ENCODE measurements at regions not wholly inside any gene's neighbourhood (a gene's known extent, or its start where the extent isn't known, plus 50 kb on each side); places are given as distances from the start of the nearest gene placed in this dataset.

- H3K4me3 Mint-ChIP-seq: no peak overlapping the region
- H3K9me3 ChIP-seq (ENCODE audit: control insufficient read depth in 1 of 2, insufficient read depth in 1 of 2, low read length in 2 of 2): peaks cover 0 to 3% of the 10 kb centered on the region in 2 experiments
- H3K4me3 ChIP-seq (ENCODE audit: low read length): no peak overlapping the region
- H3K36me3 ChIP-seq (ENCODE audit: insufficient read depth, low read length): no peaks in the 10 kb centered on the region
- ChIA-PET CTCF (no interaction called here), POLR2A (no interaction called here)
- H3K4me1 Mint-ChIP-seq (ENCODE audit: low read depth): peaks cover 5% of the 10 kb centered on the region
- ATAC-seq (ENCODE audit: poor library complexity) (no peak), DNase-seq (peak in 1 of 14 experiments; percentile 8)
- no peaks in the 10 kb centered on the region for H3K27me3 ChIP-seq (ENCODE audit: control insufficient read depth in 1 of 2, insufficient read depth in 2 of 2, low read length in 2 of 2)
- H3K36me3 Mint-ChIP-seq (ENCODE audit: low read depth): no peaks in the 10 kb centered on the region
- no peaks in the 10 kb centered on the region for H3K4me1 ChIP-seq (ENCODE audit: insufficient read depth, low read length)
- TF ChIP-seq CTCF (IDR thresholded peaks at IDR 0.05): no peak
- H3K9me3 Mint-ChIP-seq: no peaks in the 10 kb centered on the region
- no peak overlapping the region for H3K27ac Mint-ChIP-seq
- no peak overlapping the region for H3K27ac ChIP-seq (ENCODE audit: low read depth in 1 of 2, low read length in 2 of 2)
- H3K27me3 Mint-ChIP-seq: peaks cover 6% of the 10 kb centered on the region
- intact Hi-C loops (cut with DNase I, micrococcal nuclease): no loop called here
These were observed 627.3 kb downstream of the UTRN start for GRCh38 chr6:144912474-144912873.

GRCh38 chr6:144918073-144918472 lies 632.9 kb downstream of the UTRN start:
- TF ChIP-seq CTCF (IDR thresholded peaks at IDR 0.05): no peak
- Mint-ChIP-seq H3K4me1 (ENCODE audit: low read depth) (no peaks in the 10 kb centered on the region), H3K27ac (no peak overlapping the region), H3K36me3 (ENCODE audit: low read depth) (no peaks in the 10 kb centered on the region), H3K4me3 (no peak overlapping the region), H3K27me3 (peaks cover 12% of the 10 kb centered on the region), H3K9me3 (no peaks in the 10 kb centered on the region)
- H3K27me3 ChIP-seq (ENCODE audit: control insufficient read depth in 1 of 2, insufficient read depth in 2 of 2, low read length in 2 of 2): no peaks in the 10 kb centered on the region
- peaks cover 0 to 3% of the 10 kb centered on the region in 2 experiments for H3K9me3 ChIP-seq (ENCODE audit: control insufficient read depth in 1 of 2, insufficient read depth in 1 of 2, low read length in 2 of 2)
- no peaks in the 10 kb centered on the region for H3K36me3 ChIP-seq (ENCODE audit: insufficient read depth, low read length)
- no peak for DNase-seq
- POLR2A ChIA-PET: no interaction called here
- no peak overlapping the region for H3K27ac ChIP-seq (ENCODE audit: low read depth in 1 of 2, low read length in 2 of 2)
- CTCF ChIA-PET: no interaction called here
- H3K4me3 ChIP-seq (ENCODE audit: low read length): no peak overlapping the region
- no peak for ATAC-seq (ENCODE audit: poor library complexity)
- H3K4me1 ChIP-seq (ENCODE audit: insufficient read depth, low read length): no peaks in the 10 kb centered on the region
- intact Hi-C loops (cut with DNase I, micrococcal nuclease): no loop called here

- Mint-ChIP-seq H3K36me3 (ENCODE audit: low read depth) (no peaks in the 10 kb centered on the region), H3K4me3 (no peak overlapping the region), H3K27ac (no peak overlapping the region), H3K27me3 (peaks cover 12% of the 10 kb centered on the region), H3K4me1 (ENCODE audit: low read depth) (no peaks in the 10 kb centered on the region), H3K9me3 (no peaks in the 10 kb centered on the region)
- H3K27ac ChIP-seq (ENCODE audit: low read depth in 1 of 2, low read length in 2 of 2): no peak overlapping the region
- no peaks in the 10 kb centered on the region for H3K4me1 ChIP-seq (ENCODE audit: insufficient read depth, low read length)
- DNase-seq (no peak), ATAC-seq (ENCODE audit: poor library complexity) (no peak)
- intact Hi-C loops (cut with DNase I, micrococcal nuclease): no loop called here
- POLR2A ChIA-PET: no interaction called here
- CTCF ChIA-PET: no interaction called here
- no peak overlapping the region for H3K4me3 ChIP-seq (ENCODE audit: low read length)
- no peaks in the 10 kb centered on the region for H3K9me3 ChIP-seq (ENCODE audit: control insufficient read depth in 1 of 2, insufficient read depth in 1 of 2, low read length in 2 of 2)
- no peak for TF ChIP-seq CTCF (IDR thresholded peaks at IDR 0.05)
- no peaks in the 10 kb centered on the region for H3K27me3 ChIP-seq (ENCODE audit: control insufficient read depth in 1 of 2, insufficient read depth in 2 of 2, low read length in 2 of 2)
- H3K36me3 ChIP-seq (ENCODE audit: insufficient read depth, low read length): no peaks in the 10 kb centered on the region
These were observed 634.4 kb downstream of the UTRN start for GRCh38 chr6:144919560-144919959.

Data from CD4-positive, alpha-beta T cell (primary cell).